PC-9 (cell line): ENCODE measurements at regions not wholly inside any gene's neighbourhood (a gene's known extent, or its start where the extent isn't known, plus 50 kb on each side); places are given as distances from the start of the nearest gene placed in this dataset.

ENCODE experiments used
- EZH2 ChIP-seq: fragments of 200-600 bp; sonication (generic); IDR thresholded peaks from 2 replicates; pipeline ENCODE4 v1.8.0; 2017; ENCODE audit warnings: antibody characterized with exemption, low read depth
- TF ChIP-seq, protein P1 (sequence below): fragments of 200-600 bp; sonication (generic); conservative IDR thresholded peaks from 2 replicates; pipeline ENCODE4 v1.6.1; 2017; ENCODE audit warnings: mixed run types, antibody characterized with exemption, mild to moderate bottlenecking, moderate library complexity

DNA sequence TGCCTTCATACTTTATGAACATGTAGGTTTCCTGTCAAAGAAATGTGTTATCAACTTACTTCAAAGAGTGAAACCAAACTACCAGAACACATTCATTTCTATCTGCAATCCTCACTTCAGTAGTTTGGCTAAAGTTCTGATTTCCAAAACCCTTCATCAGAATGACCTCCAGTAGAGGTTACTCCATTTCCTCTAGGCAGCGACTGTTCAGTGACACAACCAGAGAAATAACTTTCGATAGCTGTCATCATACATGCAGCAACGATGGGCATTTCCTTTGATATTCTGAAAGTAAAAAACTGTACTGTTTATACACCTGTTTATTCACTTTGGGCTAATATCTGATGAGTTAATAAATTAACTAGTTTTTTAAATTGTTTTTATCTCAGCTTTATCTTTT, 532.5 kb upstream of the IZUMO3 start:
- TF ChIP-seq, protein P1, sequence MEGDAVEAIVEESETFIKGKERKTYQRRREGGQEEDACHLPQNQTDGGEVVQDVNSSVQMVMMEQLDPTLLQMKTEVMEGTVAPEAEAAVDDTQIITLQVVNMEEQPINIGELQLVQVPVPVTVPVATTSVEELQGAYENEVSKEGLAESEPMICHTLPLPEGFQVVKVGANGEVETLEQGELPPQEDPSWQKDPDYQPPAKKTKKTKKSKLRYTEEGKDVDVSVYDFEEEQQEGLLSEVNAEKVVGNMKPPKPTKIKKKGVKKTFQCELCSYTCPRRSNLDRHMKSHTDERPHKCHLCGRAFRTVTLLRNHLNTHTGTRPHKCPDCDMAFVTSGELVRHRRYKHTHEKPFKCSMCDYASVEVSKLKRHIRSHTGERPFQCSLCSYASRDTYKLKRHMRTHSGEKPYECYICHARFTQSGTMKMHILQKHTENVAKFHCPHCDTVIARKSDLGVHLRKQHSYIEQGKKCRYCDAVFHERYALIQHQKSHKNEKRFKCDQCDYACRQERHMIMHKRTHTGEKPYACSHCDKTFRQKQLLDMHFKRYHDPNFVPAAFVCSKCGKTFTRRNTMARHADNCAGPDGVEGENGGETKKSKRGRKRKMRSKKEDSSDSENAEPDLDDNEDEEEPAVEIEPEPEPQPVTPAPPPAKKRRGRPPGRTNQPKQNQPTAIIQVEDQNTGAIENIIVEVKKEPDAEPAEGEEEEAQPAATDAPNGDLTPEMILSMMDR, result no peak
- TF ChIP-seq EZH2, result no peak
